ENCODE measurements at regions not wholly inside any gene's neighbourhood (a gene's known extent, or its start where the extent isn't known, plus 50 kb on each side); places are given as distances from the start of the nearest gene placed in this dataset.

- TF ChIP-seq POLR2A (IDR thresholded peaks at IDR 0.05) (no peak), CTCF (IDR thresholded peaks at IDR 0.05) (no peak)
Measured at GRCh38 chr3:107092121-107092520, 285.1 kb upstream of the CCDC54 start.

All from body of pancreas (tissue), 4 donors.